H9 (cell line): ENCODE measurements at regions not wholly inside any gene's neighbourhood (a gene's known extent, or its start where the extent isn't known, plus 50 kb on each side); places are given as distances from the start of the nearest gene placed in this dataset.

Experiments used
- DNase-seq: peaks from one replicate; pipeline ENCODE4 v3.0.0-alpha.2; 2017
- H2AFZ ChIP-seq: one replicate; pipeline ENCODE4 v1.6.1; 2013; ENCODE audit warnings: mild to moderate bottlenecking, low read length, control low read depth, moderate library complexity
- H2AK5ac ChIP-seq: 2 replicates; pipeline ENCODE4 v1.6.1; 2013; ENCODE audit warnings: low read length, control low read depth, mixed read lengths; ENCODE audit not compliant: insufficient read length
- H2BK120ac ChIP-seq: one replicate; pipeline ENCODE4 v1.6.1; 2013; ENCODE audit warnings: low read depth, mild to moderate bottlenecking, low read length, control low read depth, inconsistent platforms; ENCODE audit not compliant: poor library complexity, severe bottlenecking
- H2BK12ac ChIP-seq: 2 replicates; pipeline ENCODE4 v1.6.1; 2013; ENCODE audit warnings: low read length, control low read depth, mixed read lengths, low read depth; ENCODE audit not compliant: insufficient read length
- H2BK15ac ChIP-seq: 2 replicates; pipeline ENCODE4 v1.6.1; 2013; ENCODE audit warnings: low read depth, low read length, control low read depth
- H2BK20ac ChIP-seq: one replicate; pipeline ENCODE4 v1.6.1; 2013; ENCODE audit warnings: low read depth, mild to moderate bottlenecking, low read length, control low read depth, inconsistent platforms; ENCODE audit not compliant: poor library complexity, severe bottlenecking
- H2BK5ac ChIP-seq: 2 replicates; pipeline ENCODE4 v1.6.1; 2013; ENCODE audit warnings: low read length, control low read depth, mixed read lengths; ENCODE audit not compliant: insufficient read length
- H3K14ac ChIP-seq: 2 replicates; pipeline ENCODE4 v1.6.1; 2013; ENCODE audit warnings: low read length, control low read depth; ENCODE audit not compliant: insufficient read depth
- H3K18ac ChIP-seq: 2 replicates; pipeline ENCODE4 v1.6.1; 2013; ENCODE audit warnings: low read depth, mild to moderate bottlenecking, mixed read lengths, low read length, control low read depth; ENCODE audit not compliant: insufficient read length
- H3K23ac ChIP-seq: 2 replicates; pipeline ENCODE4 v1.6.1; 2013; ENCODE audit warnings: low read length, control low read depth, mixed read lengths, low read depth; ENCODE audit not compliant: insufficient read length
- H3K23me2 ChIP-seq: 2 replicates; pipeline ENCODE4 v1.6.1; 2013; ENCODE audit warnings: low read depth, mild to moderate bottlenecking, mixed read lengths, low read length, control low read depth; ENCODE audit not compliant: insufficient read length, poor library complexity, severe bottlenecking
- H3K27ac ChIP-seq: 2 replicates; pipeline ENCODE4 v1.5.1; 2013; ENCODE audit warnings: low read length, control low read depth, mixed read lengths, low read depth; ENCODE audit not compliant: insufficient read length
- H3K27me3 ChIP-seq: 2 replicates; pipeline ENCODE4 v1.6.1; 2013; ENCODE audit warnings: low read length, control low read depth, inconsistent platforms; ENCODE audit not compliant: insufficient read depth
- H3K4ac ChIP-seq: 2 replicates; pipeline ENCODE4 v1.6.1; 2013; ENCODE audit warnings: low read depth, mild to moderate bottlenecking, control low read depth, inconsistent platforms, low read length, moderate library complexity
- H3K4me1 ChIP-seq: 2 replicates; pipeline ENCODE4 v1.6.1; 2013; ENCODE audit warnings: low read length, control low read depth, inconsistent platforms; ENCODE audit not compliant: insufficient read depth
- H3K4me2 ChIP-seq: 2 replicates; pipeline ENCODE4 v1.6.1; 2013; ENCODE audit warnings: low read length, control low read depth, mixed read lengths; ENCODE audit not compliant: insufficient read length, insufficient read depth
- H3K56ac ChIP-seq: 2 replicates; pipeline ENCODE4 v1.6.1; 2013; ENCODE audit warnings: low read depth, mild to moderate bottlenecking, mixed read lengths, low read length, control low read depth; ENCODE audit not compliant: insufficient read length
- H3K79me1 ChIP-seq: 2 replicates; pipeline ENCODE4 v1.6.1; 2013; ENCODE audit warnings: low read depth, mild to moderate bottlenecking, moderate library complexity, low read length, control low read depth, inconsistent platforms; ENCODE audit not compliant: insufficient read depth, poor library complexity, severe bottlenecking
- H3K79me2 ChIP-seq: 2 replicates; pipeline ENCODE4 v1.6.1; 2013; ENCODE audit warnings: low read length, control low read depth, inconsistent platforms; ENCODE audit not compliant: insufficient read depth
- H3K9ac ChIP-seq: 2 replicates; pipeline ENCODE4 v1.6.1; 2013; ENCODE audit warnings: low read length, control low read depth, mixed read lengths; ENCODE audit not compliant: insufficient read length; ENCODE audit errors: extremely low read depth
- H3K9me3 ChIP-seq: one replicate; pipeline ENCODE4 v1.6.1; 2013; ENCODE audit warnings: low read depth, low read length, inconsistent platforms; ENCODE audit not compliant: control insufficient read depth
- H3T11ph ChIP-seq: one replicate; pipeline ENCODE4 v1.6.1; 2013; ENCODE audit warnings: mild to moderate bottlenecking, low read length, control low read depth, inconsistent platforms
- H4K20me1 ChIP-seq: one replicate; pipeline ENCODE4 v1.6.1; 2013; ENCODE audit not compliant: control insufficient read depth, insufficient read length, insufficient read depth
- H4K5ac ChIP-seq: 2 replicates; pipeline ENCODE4 v1.6.1; 2013; ENCODE audit warnings: low read depth, mild to moderate bottlenecking, mixed read lengths, low read length, control low read depth; ENCODE audit not compliant: insufficient read length
- H4K8ac ChIP-seq: replicated peaks from 2 replicates; pipeline ENCODE4 v1.6.1; 2013; ENCODE audit warnings: low read length, control low read depth, mixed read lengths, low read depth; ENCODE audit not compliant: insufficient read length
- H4K91ac ChIP-seq: 2 replicates; pipeline ENCODE4 v1.6.1; 2013; ENCODE audit warnings: low read depth, mild to moderate bottlenecking, moderate library complexity, mixed read lengths, low read length, control low read depth; ENCODE audit not compliant: insufficient read length
- H3K27ac Mint-ChIP-seq, 3 experiments: 2 replicates in 2 of 3; 3 replicates in 1 of 3; pipeline ENCODE4 v1.8.0; 2020 to 2021; ENCODE audit warnings: mixed read lengths in 3 of 3, mild to moderate bottlenecking in 1 of 3, moderate library complexity in 1 of 3
- H3K27me3 Mint-ChIP-seq: 2 replicates; pipeline ENCODE4 v1.8.0; 2021; ENCODE audit warnings: low read depth, mild to moderate bottlenecking, moderate library complexity, mixed read lengths
- H3K36me3 Mint-ChIP-seq, 3 experiments: 2 replicates in 2 of 3; 3 replicates in 1 of 3; pipeline ENCODE4 v1.8.0; 2020 to 2021; ENCODE audit warnings: low read depth in 3 of 3, mixed read lengths in 3 of 3; ENCODE audit not compliant: insufficient read depth in 1 of 3
- H3K4me1 Mint-ChIP-seq, 2 experiments: 2 replicates each; pipeline ENCODE4 v1.8.0; 2020; ENCODE audit warnings: mixed read lengths in 2 of 2
- H3K4me3 Mint-ChIP-seq, 2 experiments: 2 replicates in 1 of 2; 3 replicates in 1 of 2; pipeline ENCODE4 v1.8.0; 2020 to 2021; ENCODE audit warnings: mild to moderate bottlenecking in 2 of 2, mixed read lengths in 2 of 2, moderate library complexity in 1 of 2
- H3K9me3 Mint-ChIP-seq, 2 experiments: 2 replicates in 1 of 2; 3 replicates in 1 of 2; pipeline ENCODE4 v1.8.0; 2020; ENCODE audit warnings: mild to moderate bottlenecking in 2 of 2, mixed read lengths in 2 of 2, moderate library complexity in 1 of 2
- CTCF ChIP-seq: fragments of 200-600 bp; sonication (generic); conservative IDR thresholded peaks from 3 replicates; pipeline ENCODE4 v1.8.0; 2021; ENCODE audit warnings: antibody characterized with exemption, mild to moderate bottlenecking
- WGBS: extraction: QIAGEN DNeasy Blood & Tissue Kit; methylation state at CpG from one replicate; pipeline ENCODE4 v1.1.7; 2013; ENCODE audit warnings: missing lambda C conversion rate, low lambda C conversion rate, mixed read lengths; ENCODE audit not compliant: insufficient read length; ENCODE audit errors: extremely low coverage; 5-methylcytosine and 5-hydroxymethylcytosine counted together

GRCh38 chr11:121369366-121369765, 76.8 kb downstream of the SC5D start:
- H4K5ac ChIP-seq, result no peak overlapping the region
- H3K4me2 ChIP-seq, result no peak overlapping the region
- no peaks in the 10 kb centered on the region for H4K20me1 ChIP-seq
- H3K18ac ChIP-seq, result no peak overlapping the region
- Mint-ChIP-seq H3K9me3 (peaks cover 0 to 4% of the 10 kb centered on the region in 2 experiments; a peak in 2 of 5 replicates), H3K27me3 (no peaks in the 10 kb centered on the region), H3K36me3 (peaks cover 0 to 4% (median 2%) of the 10 kb centered on the region in 3 experiments; a peak in 2 of 7 replicates), H3K27ac (no peak overlapping the region), H3K4me3 (no peak overlapping the region), H3K4me1 (peaks cover 49 to 59% of the 10 kb centered on the region in 2 experiments)
- TF ChIP-seq CTCF, result no peak
- no peak overlapping the region for H3K9ac ChIP-seq
- no peak overlapping the region for H4K91ac ChIP-seq
- H2BK120ac ChIP-seq, result no peak overlapping the region
- H3T11ph ChIP-seq, result no peak overlapping the region
- H2AK5ac ChIP-seq, result no peak overlapping the region
- no peak overlapping the region for H2BK15ac ChIP-seq
- WGBS, result no CpG with 5 or more reads among the region's 3 CpGs
- H3K79me2 ChIP-seq, result no peaks in the 10 kb centered on the region
- H3K9me3 ChIP-seq, result no peaks in the 10 kb centered on the region
- H4K8ac ChIP-seq, result no peak overlapping the region
- no peak overlapping the region for H3K14ac ChIP-seq
- H3K56ac ChIP-seq, result no peak overlapping the region
- H3K23ac ChIP-seq, result no peak overlapping the region
- no peak overlapping the region for H2BK5ac ChIP-seq
- no peak overlapping the region for H3K27ac ChIP-seq
- H3K4me1 ChIP-seq, result peaks cover 34% of the 10 kb centered on the region
- no peaks in the 10 kb centered on the region for H3K27me3 ChIP-seq
- H2BK12ac ChIP-seq, result no peak overlapping the region
- no peak overlapping the region for H2AFZ ChIP-seq
- no peaks in the 10 kb centered on the region for H3K79me1 ChIP-seq
- no peak for DNase-seq
- H2BK20ac ChIP-seq, result no peak overlapping the region
- H3K23me2 ChIP-seq, result no peaks in the 10 kb centered on the region
- no peak overlapping the region for H3K4ac ChIP-seq
